ENCODE measurements at regions not wholly inside any gene's neighbourhood (a gene's known extent, or its start where the extent isn't known, plus 50 kb on each side); places are given as distances from the start of the nearest gene placed in this dataset.
"Not testable (repeated sequence)": the region's sequence is repeated elsewhere in the genome, so short reads cannot be mapped to it uniquely, and the experiment has no call there.

- not testable (repeated sequence) for TF ChIP-seq EP300 (IDR thresholded peaks at IDR 0.05; ENCODE audit: borderline replicate concordance in 1 of 2, low read depth in 1 of 2, low read length in 1 of 2); POLR2AphosphoS5 (IDR thresholded peaks at IDR 0.05; ENCODE audit: low read depth, low read length); MAX (IDR thresholded peaks at IDR 0.05; ENCODE audit: low read depth); MXI1 (IDR thresholded peaks at IDR 0.05; ENCODE audit: low read depth, low read length); EZH2phosphoT487 (IDR thresholded peaks at IDR 0.05; ENCODE audit: borderline replicate concordance, low read depth); YY1 (IDR thresholded peaks at IDR 0.05; ENCODE audit: low read depth)
- TF ChIP-seq, protein P1, sequence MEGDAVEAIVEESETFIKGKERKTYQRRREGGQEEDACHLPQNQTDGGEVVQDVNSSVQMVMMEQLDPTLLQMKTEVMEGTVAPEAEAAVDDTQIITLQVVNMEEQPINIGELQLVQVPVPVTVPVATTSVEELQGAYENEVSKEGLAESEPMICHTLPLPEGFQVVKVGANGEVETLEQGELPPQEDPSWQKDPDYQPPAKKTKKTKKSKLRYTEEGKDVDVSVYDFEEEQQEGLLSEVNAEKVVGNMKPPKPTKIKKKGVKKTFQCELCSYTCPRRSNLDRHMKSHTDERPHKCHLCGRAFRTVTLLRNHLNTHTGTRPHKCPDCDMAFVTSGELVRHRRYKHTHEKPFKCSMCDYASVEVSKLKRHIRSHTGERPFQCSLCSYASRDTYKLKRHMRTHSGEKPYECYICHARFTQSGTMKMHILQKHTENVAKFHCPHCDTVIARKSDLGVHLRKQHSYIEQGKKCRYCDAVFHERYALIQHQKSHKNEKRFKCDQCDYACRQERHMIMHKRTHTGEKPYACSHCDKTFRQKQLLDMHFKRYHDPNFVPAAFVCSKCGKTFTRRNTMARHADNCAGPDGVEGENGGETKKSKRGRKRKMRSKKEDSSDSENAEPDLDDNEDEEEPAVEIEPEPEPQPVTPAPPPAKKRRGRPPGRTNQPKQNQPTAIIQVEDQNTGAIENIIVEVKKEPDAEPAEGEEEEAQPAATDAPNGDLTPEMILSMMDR (IDR thresholded peaks at IDR 0.05): not testable (repeated sequence)
These were observed 137.0 kb upstream of the BCL9 start for GRCh38 chr1:147404344-147404743.

All from SK-N-SH (cell line).